Spleen (tissue), 11 donors: ENCODE measurements at regions not wholly inside any gene's neighbourhood (a gene's known extent, or its start where the extent isn't known, plus 50 kb on each side); places are given as distances from the start of the nearest gene placed in this dataset.

Experiments
- DNase-seq: peaks from one replicate; pipeline ENCODE4 v3.0.0-alpha.2; 2020
- H3K27ac ChIP-seq, 8 donors: fragments of 200-600 bp; sonication (generic) in 7 of 8; 1 replicate in 4 of 8; 2 replicates in 4 of 8; pipeline versions ENCODE4 v1.5.0 to v1.8.0; 2016 to 2021; ENCODE audit warnings: inconsistent platforms in 4 of 8, mild to moderate bottlenecking in 4 of 8, moderate library complexity in 1 of 8
- H3K27me3 ChIP-seq, 7 donors: fragments of 200-600 bp; sonication (generic) in 6 of 7; replicated peaks in 1 of 7; 1 replicate in 4 of 7; 2 replicates in 3 of 7; pipeline versions ENCODE4 v1.5.0 to v1.8.0; 2016 to 2021; ENCODE audit warnings: inconsistent platforms in 3 of 7, mild to moderate bottlenecking in 1 of 7
- H3K36me3 ChIP-seq, 6 donors: fragments of 200-600 bp; sonication (generic) in 5 of 6; 1 replicate in 4 of 6; 2 replicates in 2 of 6; pipeline versions ENCODE4 v1.5.0 to v1.8.0; 2016 to 2021; ENCODE audit warnings: inconsistent platforms in 2 of 6
- H3K4me1 ChIP-seq, 6 donors: fragments of 200-600 bp; sonication (generic) in 5 of 6; 1 replicate in 3 of 6; 2 replicates in 3 of 6; pipeline versions ENCODE4 v1.5.0 to v1.8.0; 2016 to 2021; ENCODE audit warnings: inconsistent platforms in 3 of 6
- H3K4me3 ChIP-seq, 8 donors: fragments of 200-600 bp; sonication (generic) in 7 of 8; 1 replicate in 4 of 8; 2 replicates in 4 of 8; pipeline versions ENCODE4 v1.5.0 to v1.8.0; 2016 to 2021; ENCODE audit warnings: inconsistent platforms in 4 of 8, mild to moderate bottlenecking in 4 of 8, moderate library complexity in 2 of 8
- H3K9me3 ChIP-seq, 8 donors: fragments of 200-600 bp; sonication (generic) in 7 of 8; 1 replicate in 4 of 8; 2 replicates in 4 of 8; pipeline versions ENCODE4 v1.5.0 to v1.8.0; 2016 to 2021; ENCODE audit warnings: inconsistent platforms in 4 of 8
- CTCF ChIP-seq, 11 experiments: fragments of 200-600 bp in 7 of 11; fragments of 450-650 bp in 4 of 11; sonication (generic) in 4 of 11; IDR thresholded peaks in 8 of 11; conservative IDR thresholded peaks in 3 of 11; 1 replicate in 7 of 11; 2 replicates in 4 of 11; pipeline versions ENCODE4 v1.4.0 to v1.8.0; 2016 to 2021; ENCODE audit warnings: antibody characterized with exemption in 11 of 11, inconsistent platforms in 4 of 11, mild to moderate bottlenecking in 1 of 11
- POLR2A ChIP-seq, 3 donors: fragments of 450-650 bp; IDR thresholded peaks; one replicate each; pipeline ENCODE4 v1.5.1; 2017; ENCODE audit warnings: antibody characterized with exemption in 3 of 3, mild to moderate bottlenecking in 1 of 3
- POLR2AphosphoS5 ChIP-seq, 3 donors: sonication (generic); formaldehyde crosslinking; IDR thresholded peaks; one replicate each; pipeline ENCODE4 v1.5.1; 2017; ENCODE audit warnings: antibody characterized with exemption in 3 of 3
- WGBS, 5 donors: extraction: QIAGEN DNeasy Blood & Tissue Kit in 3 of 5; methylation state at CpG; one replicate each; pipeline versions ENCODE4 v1.1.5 to v1.1.7; 2013 to 2018; 5-methylcytosine and 5-hydroxymethylcytosine counted together
- intact Hi-C: fragments of 100-400 bp; cut with DNase I; formaldehyde crosslinking; loops from one replicate; pipeline ENCODE4 v1.15.0; 2023; ENCODE audit warnings: low total_unique reads
- donor health status: healthy with polysubstance abuse.
- donor health status: DM: no; HTN: no; CAD: no; lungs with moderate emphysema.
- donor health status: DM: no; HTN: no; CAD: no.
- donor health status: Bipolar disorder and iron deficiency.
- donor health status: healthy.
- donor health status: DM: no; HTN: no; CAD: no.
- donor health status: DM: yes; HTN: yes; CAD: no.

- no peaks in the 10 kb centered on the region for H3K9me3 ChIP-seq
- intact Hi-C loops: no loop called here
- no peaks in the 10 kb centered on the region for H3K36me3 ChIP-seq
- 46 to 53% (median 48%) methylated on average over 11 of the region's 11 CpGs for whole genome bisulfite sequencing, 5 donors
- H3K27me3 ChIP-seq: peaks cover 0 to 5% (median 0%) of the 10 kb centered on the region in 7 donors
- no peak overlapping the region for H3K4me3 ChIP-seq
- no peak for DNase-seq
- peaks cover 0 to 25% (median 3%) of the 10 kb centered on the region in 6 donors for H3K4me1 ChIP-seq
- TF ChIP-seq CTCF (IDR thresholded peaks at IDR 0.05 in 8 of 11, conservative IDR thresholded peaks at IDR 0.05 in 3 of 11): no peak
- TF ChIP-seq POLR2AphosphoS5 (IDR thresholded peaks at IDR 0.05): no peak
- no peak for TF ChIP-seq POLR2A (IDR thresholded peaks at IDR 0.05)
- peak overlapping the region in 1 of 8 donors; percentile 22 for H3K27ac ChIP-seq
Measured at GRCh38 chr2:120938045-120938771, 202.5 kb downstream of the GLI2 start.

GRCh38 chr2:120939595-120940318, 204.1 kb downstream of the GLI2 start:
- Histone ChIP-seq H3K27ac (no peak overlapping the region), H3K36me3 (no peaks in the 10 kb centered on the region), H3K9me3 (no peaks in the 10 kb centered on the region), H3K4me1 (peaks cover 0 to 17% (median 0%) of the 10 kb centered on the region in 6 donors), H3K27me3 (peaks cover 0 to 5% (median 0%) of the 10 kb centered on the region in 7 donors), H3K4me3 (no peak overlapping the region)
- no peak for TF ChIP-seq POLR2A (IDR thresholded peaks at IDR 0.05)
- TF ChIP-seq CTCF (IDR thresholded peaks at IDR 0.05 in 8 of 11, conservative IDR thresholded peaks at IDR 0.05 in 3 of 11): no peak
- TF ChIP-seq POLR2AphosphoS5 (IDR thresholded peaks at IDR 0.05): no peak
- WGBS, 5 donors: 59 to 66% (median 61%) methylated on average over 9 of the region's 9 CpGs
- no peak for DNase-seq
- intact Hi-C loops: no loop called here

- TF ChIP-seq CTCF (IDR thresholded peaks at IDR 0.05 in 8 of 11, conservative IDR thresholded peaks at IDR 0.05 in 3 of 11): no peak
- peaks cover 0 to 1% (median 0%) of the 10 kb centered on the region in 7 donors for H3K27me3 ChIP-seq
Measured at GRCh38 chr2:120940319-120940696, 204.6 kb downstream of the GLI2 start.

GRCh38 chr2:120940726-120941256, 205.1 kb downstream of the GLI2 start:
- Histone ChIP-seq H3K27me3 (no peaks in the 10 kb centered on the region), H3K36me3 (no peaks in the 10 kb centered on the region), H3K4me3 (no peak overlapping the region), H3K9me3 (no peaks in the 10 kb centered on the region), H3K4me1 (peaks cover 0 to 10% (median 0%) of the 10 kb centered on the region in 6 donors), H3K27ac (no peak overlapping the region)
- 83 to 93% (median 87%) methylated on average over 9 of the region's 9 CpGs for WGBS, 5 donors
- no peak for DNase-seq
- no peak for TF ChIP-seq POLR2A (IDR thresholded peaks at IDR 0.05)
- TF ChIP-seq POLR2AphosphoS5 (IDR thresholded peaks at IDR 0.05): no peak
- TF ChIP-seq CTCF (IDR thresholded peaks at IDR 0.05 in 8 of 11, conservative IDR thresholded peaks at IDR 0.05 in 3 of 11): no peak
- intact Hi-C loops: no loop called here

More at GRCh38 chr2:120940319-120940696, 204.6 kb downstream of the GLI2 start:
- H3K4me1 ChIP-seq: peaks cover 0 to 13% (median 0%) of the 10 kb centered on the region in 6 donors
- H3K36me3 ChIP-seq: no peaks in the 10 kb centered on the region
- no peak overlapping the region for H3K4me3 ChIP-seq
- 87 to 97% (median 90%) methylated on average over 1 of the region's 1 CpG for WGBS, 5 donors
- H3K27ac ChIP-seq: no peak overlapping the region
- DNase-seq: no peak
- no peaks in the 10 kb centered on the region for H3K9me3 ChIP-seq
- intact Hi-C loops: no loop called here
